Fibroblast of mammary gland (primary cell): ENCODE measurements at regions not wholly inside any gene's neighbourhood (a gene's known extent, or its start where the extent isn't known, plus 50 kb on each side); places are given as distances from the start of the nearest gene placed in this dataset.

Experiments used
- DNase-seq: peaks from one replicate; pipeline ENCODE4 v3.0.0-alpha.2; 2010; ENCODE audit warnings: low read depth
- H3K4me3 ChIP-seq: 2 replicates; pipeline ENCODE4 v1.5.1; 2011; ENCODE audit warnings: low read depth, mild to moderate bottlenecking, low read length, moderate library complexity; ENCODE audit not compliant: control insufficient read depth
- CTCF ChIP-seq: conservative IDR thresholded peaks from 2 replicates; pipeline ENCODE4 v1.5.1; 2011; ENCODE audit warnings: low read depth, low read length, inconsistent platforms; ENCODE audit not compliant: control insufficient read depth, insufficient read depth

GRCh38 chr20:57069442-57069841 lies 197.0 kb downstream of the BMP7 start:
- TF ChIP-seq CTCF: no peak
- DNase-seq: no peak
- H3K4me3 ChIP-seq: no peak overlapping the region

- no peak overlapping the region for H3K4me3 ChIP-seq
- DNase-seq: no peak
- no peak for TF ChIP-seq CTCF
Measured at GRCh38 chr20:57070296-57070695, 196.1 kb downstream of the BMP7 start.

GRCh38 chr20:57071283-57071731 lies 195.1 kb downstream of the BMP7 start:
- no peak for DNase-seq
- no peak for TF ChIP-seq CTCF
- H3K4me3 ChIP-seq: no peak overlapping the region

GRCh38 chr20:57071954-57072583 lies 194.4 kb downstream of the BMP7 start:
- DNase-seq: no peak
- no peak overlapping the region for H3K4me3 ChIP-seq
- no peak for TF ChIP-seq CTCF

- DNase-seq: no peak
- no peak overlapping the region for H3K4me3 ChIP-seq
- TF ChIP-seq CTCF: no peak
Measured at GRCh38 chr20:57073402-57073801, 193.0 kb downstream of the BMP7 start.

- H3K4me3 ChIP-seq: no peak overlapping the region
- no peak for TF ChIP-seq CTCF
- no peak for DNase-seq
Measured at GRCh38 chr20:57074386-57074785, 192.1 kb downstream of the BMP7 start.

GRCh38 chr20:57075181-57075580 lies 191.3 kb downstream of the BMP7 start:
- no peak for DNase-seq
- no peak overlapping the region for H3K4me3 ChIP-seq
- no peak for TF ChIP-seq CTCF
